HL-60 (cell line): ENCODE measurements at regions not wholly inside any gene's neighbourhood (a gene's known extent, or its start where the extent isn't known, plus 50 kb on each side); places are given as distances from the start of the nearest gene placed in this dataset.

Experiments used
- GABPA ChIP-seq: IDR thresholded peaks from 2 replicates; pipeline ENCODE4 v1.6.1; 2012; ENCODE audit warnings: low read depth
- POLR2AphosphoS5 ChIP-seq: IDR thresholded peaks from 2 replicates; pipeline ENCODE4 v1.6.1; 2012; ENCODE audit warnings: low read depth
- SPI1 ChIP-seq: IDR thresholded peaks from 2 replicates; pipeline ENCODE4 v1.6.1; 2012; ENCODE audit warnings: low read depth, mild to moderate bottlenecking, borderline replicate concordance
- TF ChIP-seq, protein P1 (sequence below): IDR thresholded peaks from one replicate; pipeline ENCODE4 v1.5.1; 2011; ENCODE audit warnings: low read length, control low read depth, inconsistent platforms; ENCODE audit not compliant: insufficient read depth

DNA sequence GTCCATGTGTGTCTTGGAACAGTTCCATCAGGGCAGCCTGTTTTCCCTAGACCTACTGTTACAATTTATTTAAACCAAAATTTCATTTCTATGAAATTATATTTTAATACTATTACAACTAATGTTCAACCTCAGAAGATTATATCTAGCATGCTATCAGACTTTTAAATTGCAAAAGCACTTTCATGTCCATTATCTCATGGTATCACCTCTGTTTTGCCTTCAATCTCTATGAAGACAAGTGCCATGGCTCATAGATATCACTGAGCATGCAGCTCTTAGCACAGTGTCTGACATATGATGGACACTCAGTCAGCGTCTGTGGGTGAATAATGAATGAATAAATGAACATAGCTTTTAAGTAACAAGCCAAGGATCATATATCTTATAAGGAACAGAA is 288.8 kb downstream of the RAD51AP2 start:
- TF ChIP-seq, protein P1, sequence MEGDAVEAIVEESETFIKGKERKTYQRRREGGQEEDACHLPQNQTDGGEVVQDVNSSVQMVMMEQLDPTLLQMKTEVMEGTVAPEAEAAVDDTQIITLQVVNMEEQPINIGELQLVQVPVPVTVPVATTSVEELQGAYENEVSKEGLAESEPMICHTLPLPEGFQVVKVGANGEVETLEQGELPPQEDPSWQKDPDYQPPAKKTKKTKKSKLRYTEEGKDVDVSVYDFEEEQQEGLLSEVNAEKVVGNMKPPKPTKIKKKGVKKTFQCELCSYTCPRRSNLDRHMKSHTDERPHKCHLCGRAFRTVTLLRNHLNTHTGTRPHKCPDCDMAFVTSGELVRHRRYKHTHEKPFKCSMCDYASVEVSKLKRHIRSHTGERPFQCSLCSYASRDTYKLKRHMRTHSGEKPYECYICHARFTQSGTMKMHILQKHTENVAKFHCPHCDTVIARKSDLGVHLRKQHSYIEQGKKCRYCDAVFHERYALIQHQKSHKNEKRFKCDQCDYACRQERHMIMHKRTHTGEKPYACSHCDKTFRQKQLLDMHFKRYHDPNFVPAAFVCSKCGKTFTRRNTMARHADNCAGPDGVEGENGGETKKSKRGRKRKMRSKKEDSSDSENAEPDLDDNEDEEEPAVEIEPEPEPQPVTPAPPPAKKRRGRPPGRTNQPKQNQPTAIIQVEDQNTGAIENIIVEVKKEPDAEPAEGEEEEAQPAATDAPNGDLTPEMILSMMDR = no peak
- TF ChIP-seq SPI1 (no peak), POLR2AphosphoS5 (no peak), GABPA (no peak)
